SW480 (cell line): ENCODE measurements at regions not wholly inside any gene's neighbourhood (a gene's known extent, or its start where the extent isn't known, plus 50 kb on each side); places are given as distances from the start of the nearest gene placed in this dataset.

Experiments
- DNase-seq: peaks from one replicate; pipeline ENCODE4 v3.0.0-alpha.2; 2016; ENCODE audit warnings: low spot score

GRCh38 chr11:70501051-70501901 lies 102.9 kb downstream of the CTTN start:
- no peak for DNase-seq

GRCh38 chr11:70501933-70502540 lies 103.7 kb downstream of the CTTN start:
- no peak for DNase-seq

- peak; percentile 59 for DNase-seq
These were observed 104.5 kb downstream of the CTTN start for GRCh38 chr11:70502677-70503467.

GRCh38 chr11:70503468-70504221 lies 105.3 kb downstream of the CTTN start:
- DNase-seq: peak; percentile 44

GRCh38 chr11:70504246-70505020 lies 106.1 kb downstream of the CTTN start:
- DNase-seq: no peak

- no peak for DNase-seq
These were observed 107.0 kb downstream of the CTTN start for GRCh38 chr11:70505331-70505731.

GRCh38 chr11:70505761-70506657 lies 107.7 kb downstream of the CTTN start:
- DNase-seq: no peak

- DNase-seq: no peak
These were observed 108.3 kb downstream of the CTTN start for GRCh38 chr11:70506658-70506970.

- no peak for DNase-seq
These were observed 108.7 kb downstream of the CTTN start for GRCh38 chr11:70506986-70507385.

- no peak for DNase-seq
These were observed 109.3 kb downstream of the CTTN start for GRCh38 chr11:70507466-70508230.

- DNase-seq: no peak
These were observed 109.8 kb downstream of the CTTN start for GRCh38 chr11:70508231-70508480.

GRCh38 chr11:70509476-70509875 lies 111.1 kb downstream of the CTTN start:
- DNase-seq: no peak

- DNase-seq: no peak
These were observed 111.8 kb downstream of the CTTN start for GRCh38 chr11:70510106-70510505.

GRCh38 chr11:70510571-70510970 lies 112.2 kb downstream of the CTTN start:
- DNase-seq: no peak

GRCh38 chr11:70511345-70511744 lies 113.0 kb downstream of the CTTN start:
- no peak for DNase-seq

GRCh38 chr11:70512716-70513115 lies 114.4 kb downstream of the CTTN start:
- DNase-seq: no peak

- no peak for DNase-seq
These were observed 118.9 kb downstream of the CTTN start for GRCh38 chr11:70517203-70517602.

GRCh38 chr11:70517988-70518907 lies 119.9 kb downstream of the CTTN start:
- DNase-seq: peak; percentile 50

GRCh38 chr11:70519117-70519516 lies 120.8 kb downstream of the CTTN start:
- DNase-seq: peak; percentile 64
